ENCODE measurements at regions not wholly inside any gene's neighbourhood (a gene's known extent, or its start where the extent isn't known, plus 50 kb on each side); places are given as distances from the start of the nearest gene placed in this dataset.

- no peak for TF ChIP-seq CTCF (IDR thresholded peaks at IDR 0.05)
- TF ChIP-seq POLR2A (IDR thresholded peaks at IDR 0.05): no peak
Observed at GRCh38 chr14:71432334-71433110, 499.7 kb upstream of the RGS6 start.

Measured in body of pancreas (tissue), 4 donors.